HG02798 (cell line): ENCODE measurements at regions not wholly inside any gene's neighbourhood (a gene's known extent, or its start where the extent isn't known, plus 50 kb on each side); places are given as distances from the start of the nearest gene placed in this dataset.
"Not testable (repeated sequence)": the region's sequence is repeated elsewhere in the genome, so short reads cannot be mapped to it uniquely, and the experiment has no call there.

Experiments used
- ATAC-seq: cut with Tn5 transposase; IDR thresholded peaks from one replicate; pipeline ENCODE4 v1.9.1; 2021; ENCODE audit warnings: mild to moderate bottlenecking; ENCODE audit not compliant: unreplicated experiment, poor library complexity

GRCh38 chr11:109041876-109042275, 377.0 kb downstream of the DDX10 start:
- ATAC-seq: no peak

GRCh38 chr11:109043315-109043714, 378.4 kb downstream of the DDX10 start:
- ATAC-seq: no peak

- no peak for ATAC-seq
Measured at GRCh38 chr11:109046284-109046992, 375.6 kb upstream of the C11orf87 start.

- no peak for ATAC-seq
Measured at GRCh38 chr11:109048098-109048497, 373.9 kb upstream of the C11orf87 start.

- no peak for ATAC-seq
Measured at GRCh38 chr11:109051200-109051599, 370.8 kb upstream of the C11orf87 start.

GRCh38 chr11:109059402-109059801, 362.6 kb upstream of the C11orf87 start:
- ATAC-seq: no peak

GRCh38 chr11:109061394-109061793, 360.6 kb upstream of the C11orf87 start:
- ATAC-seq: no peak

- no peak for ATAC-seq
Measured at GRCh38 chr11:109062445-109062844, 359.5 kb upstream of the C11orf87 start.

GRCh38 chr11:109062871-109063270, 359.1 kb upstream of the C11orf87 start:
- no peak for ATAC-seq

GRCh38 chr11:109064618-109065311, 357.2 kb upstream of the C11orf87 start:
- not testable (repeated sequence) for ATAC-seq

- ATAC-seq: no peak
Measured at GRCh38 chr11:109071262-109071661, 350.7 kb upstream of the C11orf87 start.

GRCh38 chr11:109071712-109072524, 350.1 kb upstream of the C11orf87 start:
- no peak for ATAC-seq

GRCh38 chr11:109073032-109073822, 348.8 kb upstream of the C11orf87 start:
- no peak for ATAC-seq

- no peak for ATAC-seq
Measured at GRCh38 chr11:109075976-109076375, 346.0 kb upstream of the C11orf87 start.

GRCh38 chr11:109076870-109077269, 345.1 kb upstream of the C11orf87 start:
- no peak for ATAC-seq

- ATAC-seq: no peak
Measured at GRCh38 chr11:109077291-109077920, 344.6 kb upstream of the C11orf87 start.

- ATAC-seq: no peak
Measured at GRCh38 chr11:109085708-109086373, 336.1 kb upstream of the C11orf87 start.

- no peak for ATAC-seq
Measured at GRCh38 chr11:109086931-109087330, 335.1 kb upstream of the C11orf87 start.

- ATAC-seq: no peak
Measured at GRCh38 chr11:109088086-109088485, 333.9 kb upstream of the C11orf87 start.
